CD4-positive, alpha-beta T cell treated with Interleukin-17A for 4 hours (primary cell): ENCODE measurements at regions not wholly inside any gene's neighbourhood (a gene's known extent, or its start where the extent isn't known, plus 50 kb on each side); places are given as distances from the start of the nearest gene placed in this dataset.

Experiments used
- DNase-seq: peaks from one replicate; pipeline ENCODE4 v3.0.0-alpha.2; 2020; ENCODE audit warnings: mixed read lengths

GRCh38 chr4:59086410-59086809 is 1976.2 kb upstream of the IGFBP7 start:
- DNase-seq = no peak

- no peak for DNase-seq
These were observed 1981.3 kb upstream of the IGFBP7 start for GRCh38 chr4:59091146-59092142.

GRCh38 chr4:59094505-59094904 is 1984.3 kb upstream of the IGFBP7 start:
- no peak for DNase-seq

GRCh38 chr4:59102311-59102710 is 1992.1 kb upstream of the IGFBP7 start:
- no peak for DNase-seq

GRCh38 chr4:59120287-59120814 is 2010.2 kb upstream of the IGFBP7 start:
- no peak for DNase-seq

DNA sequence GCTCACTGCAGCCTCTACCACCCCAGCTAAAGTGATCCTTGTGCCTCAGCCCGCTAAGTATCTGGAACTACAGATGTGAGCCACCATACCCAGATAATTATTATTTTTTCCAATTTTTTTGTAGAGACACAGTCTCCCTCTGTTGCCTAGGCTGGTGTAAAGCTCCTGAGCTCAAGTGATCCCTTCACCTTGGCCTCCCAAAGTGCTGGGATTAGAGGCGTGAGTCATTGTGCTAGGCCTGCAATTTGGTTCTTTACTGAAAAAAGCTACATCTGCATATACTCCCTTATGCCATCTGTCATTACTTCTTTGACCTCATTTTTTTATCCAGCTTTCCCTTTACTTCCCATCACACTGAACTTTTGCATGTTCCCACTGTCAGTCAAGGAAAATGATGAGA is 2012.4 kb upstream of the IGFBP7 start:
- no peak for DNase-seq

GRCh38 chr4:59126159-59126558 is 2016.0 kb upstream of the IGFBP7 start:
- no peak for DNase-seq

GRCh38 chr4:59127006-59127405 is 2016.8 kb upstream of the IGFBP7 start:
- DNase-seq = no peak

GRCh38 chr4:59127743-59128142 is 2017.6 kb upstream of the IGFBP7 start:
- DNase-seq = no peak

- DNase-seq = no peak
These were observed 2025.2 kb upstream of the IGFBP7 start for GRCh38 chr4:59135248-59135985.

- no peak for DNase-seq
These were observed 2038.9 kb upstream of the ADGRL3 start for GRCh38 chr4:59161249-59161648.

GRCh38 chr4:59175617-59176016 is 2024.5 kb upstream of the ADGRL3 start:
- no peak for DNase-seq

DNA sequence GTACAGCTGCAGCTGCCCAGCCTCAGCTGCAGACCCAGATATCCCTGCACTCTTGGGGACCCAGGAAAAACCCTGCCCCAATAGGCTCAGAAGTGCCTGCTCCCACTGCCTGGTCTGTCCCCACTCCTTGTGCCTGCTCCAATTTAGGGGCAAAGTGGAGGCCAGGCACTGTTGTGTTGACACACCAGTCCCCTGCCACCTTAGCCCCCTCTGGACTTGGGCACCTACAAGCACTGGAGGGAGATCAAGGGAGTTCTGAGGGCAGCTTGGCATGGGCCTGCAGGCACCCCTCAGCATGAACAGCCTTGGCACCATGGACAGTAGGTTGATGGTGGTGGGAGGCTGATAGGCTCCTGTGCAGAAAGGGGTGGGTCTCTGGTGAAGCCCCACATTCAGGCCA is 2020.8 kb upstream of the ADGRL3 start:
- DNase-seq = no peak

- DNase-seq = no peak
These were observed 2020.0 kb upstream of the ADGRL3 start for GRCh38 chr4:59180161-59180560.

GRCh38 chr4:59180969-59181368 is 2019.2 kb upstream of the ADGRL3 start:
- DNase-seq = no peak

- DNase-seq = no peak
These were observed 2004.3 kb upstream of the ADGRL3 start for GRCh38 chr4:59195839-59196238.

DNA sequence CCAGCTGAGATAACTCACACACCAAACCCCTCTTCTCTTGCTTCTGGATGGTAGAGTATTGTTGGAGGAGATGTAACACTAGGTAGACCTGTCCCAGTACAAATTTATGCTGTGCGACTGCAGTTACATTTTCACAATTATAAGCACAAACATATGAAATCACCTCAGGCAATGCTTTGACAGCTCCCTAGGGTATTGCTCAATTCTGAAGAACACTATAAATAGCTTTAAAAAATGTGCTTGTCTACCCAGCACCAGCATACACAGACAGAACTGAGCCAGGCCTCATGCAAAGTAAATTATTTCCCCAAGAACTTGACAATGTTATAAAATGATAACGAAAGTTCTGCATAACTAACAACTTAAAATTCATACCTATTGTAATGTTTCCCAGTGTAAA is 1999.1 kb upstream of the ADGRL3 start:
- no peak for DNase-seq

- no peak for DNase-seq
These were observed 1982.1 kb upstream of the ADGRL3 start for GRCh38 chr4:59217910-59218631.

DNA sequence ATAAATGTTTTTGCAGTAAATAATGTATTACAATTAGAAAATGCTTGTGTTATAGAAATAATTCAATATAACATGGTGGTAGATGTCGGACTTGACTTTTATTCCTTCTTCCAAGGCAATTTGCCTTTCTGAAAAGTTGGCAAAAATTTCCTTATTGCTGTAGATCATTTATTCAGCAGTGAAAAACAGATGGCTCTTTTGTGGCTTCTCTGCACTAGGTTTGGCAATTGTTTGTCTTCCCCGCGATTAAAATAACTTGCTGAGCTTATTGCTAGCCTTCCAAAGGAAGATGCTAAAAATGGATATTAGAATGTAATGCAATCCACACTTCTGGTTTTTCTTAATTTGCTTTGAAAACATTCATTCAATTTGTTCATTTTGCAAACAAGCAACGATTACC is 1977.9 kb upstream of the ADGRL3 start:
- no peak for DNase-seq

DNA sequence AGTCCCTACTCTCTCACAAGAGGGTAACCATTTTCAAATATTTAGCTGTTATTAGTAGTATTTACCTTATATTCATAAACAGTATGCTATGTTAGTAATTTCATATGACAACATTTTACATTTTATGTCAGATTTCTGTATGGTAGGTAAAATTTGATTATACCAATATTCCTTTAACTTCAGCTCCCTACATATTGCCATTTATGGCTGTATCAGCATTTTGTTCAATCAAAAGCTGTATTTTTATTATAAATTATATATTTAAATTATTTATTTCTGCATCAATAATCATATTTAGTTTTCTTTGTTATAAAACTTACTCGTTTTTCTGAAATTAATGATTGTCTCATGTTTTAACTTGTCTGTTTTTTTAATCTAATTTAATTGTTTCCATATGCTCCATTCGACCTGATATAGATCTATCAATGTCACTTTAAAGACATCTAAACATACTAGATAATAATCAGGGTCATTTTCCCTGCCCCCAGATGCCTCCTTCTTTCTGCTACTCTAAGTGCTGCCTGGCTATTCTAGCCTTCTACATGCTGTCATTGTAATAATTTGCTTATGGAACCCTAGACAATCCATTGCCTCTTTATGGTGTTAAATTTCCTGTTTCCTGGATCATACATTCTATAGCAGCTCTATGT is 1976.7 kb upstream of the ADGRL3 start:
- no peak for DNase-seq

- no peak for DNase-seq
These were observed 1961.9 kb upstream of the ADGRL3 start for GRCh38 chr4:59238212-59238611.

DNA sequence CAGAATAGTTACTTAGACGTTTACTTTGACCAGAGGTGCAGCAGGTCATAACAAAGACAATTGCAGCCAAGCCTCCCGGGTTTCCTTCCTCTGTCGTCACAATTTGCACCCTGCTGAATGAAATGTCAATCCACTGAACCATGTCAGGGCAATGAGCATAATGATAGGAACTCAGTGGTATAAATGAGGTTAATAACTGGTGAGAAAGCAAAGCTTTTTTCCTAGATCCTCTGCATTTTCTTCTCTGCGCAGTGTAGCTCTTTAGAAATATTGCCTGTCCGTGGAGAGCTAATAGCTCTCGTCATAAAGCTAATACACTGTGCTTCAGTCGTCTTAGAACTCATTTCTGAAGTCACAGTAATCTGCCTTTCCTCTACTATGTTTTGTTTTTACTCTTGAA is 1960.1 kb upstream of the ADGRL3 start:
- no peak for DNase-seq

- no peak for DNase-seq
These were observed 1957.1 kb upstream of the ADGRL3 start for GRCh38 chr4:59243038-59243437.
